GM18502 (cell line): ENCODE measurements at regions not wholly inside any gene's neighbourhood (a gene's known extent, or its start where the extent isn't known, plus 50 kb on each side); places are given as distances from the start of the nearest gene placed in this dataset.
"Not testable (repeated sequence)": the region's sequence is repeated elsewhere in the genome, so short reads cannot be mapped to it uniquely, and the experiment has no call there.

Experiments
- ATAC-seq: cut with Tn5 transposase; IDR thresholded peaks from one replicate; pipeline ENCODE4 v1.9.1; 2021; ENCODE audit warnings: mild to moderate bottlenecking; ENCODE audit not compliant: unreplicated experiment, poor library complexity

- ATAC-seq = no peak
These were observed 457.1 kb downstream of the MID1IP1 start for GRCh38 chrX:39258331-39258730.

GRCh38 chrX:39260965-39261364, 459.7 kb downstream of the MID1IP1 start:
- no peak for ATAC-seq

DNA sequence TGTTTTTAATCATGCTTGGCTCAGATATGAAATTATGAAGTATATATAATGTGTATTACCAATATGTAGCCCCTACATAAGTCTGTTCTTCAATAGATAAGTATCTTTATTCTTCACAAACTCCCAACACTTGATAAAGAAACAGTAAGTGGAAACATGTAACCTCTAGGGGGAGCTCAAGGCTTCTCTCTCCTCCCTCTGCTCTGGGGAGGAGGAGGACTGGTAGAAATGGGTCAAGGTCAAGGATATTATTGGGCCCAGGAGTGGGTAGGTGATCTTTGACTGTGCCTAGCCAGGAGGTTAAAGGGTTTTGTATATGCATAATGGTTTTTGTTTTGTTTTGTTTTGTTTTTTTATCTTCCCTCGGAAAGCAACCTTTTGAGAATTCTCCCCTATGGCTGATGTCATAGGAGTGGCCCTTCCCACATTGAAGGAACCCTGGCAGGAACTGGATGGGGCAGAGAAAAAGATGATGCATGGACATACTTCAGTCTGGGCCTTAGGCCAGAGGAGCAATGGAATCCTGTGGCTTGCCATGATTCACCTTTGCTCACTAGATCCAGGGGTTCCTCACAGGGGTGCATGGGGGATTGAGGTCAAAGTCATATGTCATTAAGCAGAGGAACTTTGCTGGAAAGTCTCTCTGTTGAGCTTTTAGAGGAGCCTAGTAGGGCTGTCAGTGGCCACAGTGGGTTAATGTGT, 460.3 kb downstream of the MID1IP1 start:
- no peak for ATAC-seq

- ATAC-seq = no peak
These were observed 461.4 kb downstream of the MID1IP1 start for GRCh38 chrX:39262641-39263040.

DNA sequence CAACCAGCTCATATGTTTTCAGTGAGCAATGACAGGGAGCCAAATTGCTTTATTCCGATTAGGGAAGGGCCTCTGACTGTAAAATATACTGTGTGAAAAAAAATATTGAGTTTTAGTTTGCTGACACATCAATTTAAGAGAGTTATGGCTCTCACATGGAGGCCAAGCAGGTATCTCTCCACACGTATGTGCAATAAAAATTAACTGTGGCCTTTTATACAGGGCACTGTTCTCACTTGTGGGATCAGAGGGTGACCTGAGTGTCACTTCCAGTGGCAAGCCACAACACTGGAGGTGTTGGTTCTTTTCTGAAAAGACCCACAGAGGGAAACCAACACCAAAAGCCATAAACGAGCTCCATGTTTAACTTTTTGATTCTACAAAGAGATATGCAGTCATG, 462.8 kb downstream of the MID1IP1 start:
- ATAC-seq = no peak

DNA sequence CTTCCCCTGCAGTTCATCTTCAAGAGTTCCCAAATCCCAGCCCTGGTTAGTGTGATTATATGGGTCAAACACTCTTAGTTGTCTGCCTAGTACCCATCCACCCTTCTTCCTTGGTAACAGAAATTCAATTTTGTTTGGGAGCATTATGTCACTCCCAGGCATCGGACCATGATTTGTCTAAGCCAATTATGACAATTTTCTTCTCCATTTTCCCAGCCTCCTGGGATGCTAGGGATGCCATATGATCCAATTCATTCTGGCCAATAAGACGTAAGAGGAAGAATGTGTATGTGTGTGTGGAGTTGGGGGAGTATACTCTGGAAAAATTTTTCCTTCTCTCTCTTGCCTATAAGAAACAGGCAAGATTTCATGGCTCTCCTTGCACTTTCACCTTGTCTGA, 465.9 kb downstream of the MID1IP1 start:
- ATAC-seq = no peak

- no peak for ATAC-seq
These were observed 466.9 kb downstream of the MID1IP1 start for GRCh38 chrX:39268207-39268606.

DNA sequence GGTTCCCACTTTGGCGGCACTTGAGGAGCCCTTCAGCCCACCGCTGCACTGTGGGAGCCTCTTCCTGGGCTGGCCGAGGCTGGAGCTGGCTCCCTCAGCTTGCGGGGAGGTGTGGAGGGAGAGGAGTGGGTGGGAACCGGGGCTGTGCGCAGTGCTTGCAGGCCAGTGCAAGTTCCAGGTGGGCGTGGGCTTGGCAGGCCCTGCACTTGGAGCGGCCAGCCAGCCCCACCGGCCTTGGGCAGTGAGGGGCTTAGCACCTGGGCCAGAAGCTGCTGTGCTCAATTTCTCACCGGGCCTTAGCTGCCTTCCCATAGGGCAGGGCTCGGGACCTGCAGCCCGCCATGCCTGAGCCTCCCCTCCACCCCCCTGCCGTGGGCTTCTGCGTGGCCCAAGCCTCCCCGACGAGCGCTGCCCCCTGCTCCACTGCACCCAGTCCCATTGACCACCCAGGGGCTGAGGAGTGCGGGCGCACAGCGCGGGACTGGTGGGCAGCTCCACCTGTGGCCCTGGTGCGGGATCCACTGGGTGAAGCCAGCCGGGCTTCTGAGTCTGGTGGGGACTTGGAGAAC, 474.3 kb downstream of the MID1IP1 start:
- no peak for ATAC-seq

DNA sequence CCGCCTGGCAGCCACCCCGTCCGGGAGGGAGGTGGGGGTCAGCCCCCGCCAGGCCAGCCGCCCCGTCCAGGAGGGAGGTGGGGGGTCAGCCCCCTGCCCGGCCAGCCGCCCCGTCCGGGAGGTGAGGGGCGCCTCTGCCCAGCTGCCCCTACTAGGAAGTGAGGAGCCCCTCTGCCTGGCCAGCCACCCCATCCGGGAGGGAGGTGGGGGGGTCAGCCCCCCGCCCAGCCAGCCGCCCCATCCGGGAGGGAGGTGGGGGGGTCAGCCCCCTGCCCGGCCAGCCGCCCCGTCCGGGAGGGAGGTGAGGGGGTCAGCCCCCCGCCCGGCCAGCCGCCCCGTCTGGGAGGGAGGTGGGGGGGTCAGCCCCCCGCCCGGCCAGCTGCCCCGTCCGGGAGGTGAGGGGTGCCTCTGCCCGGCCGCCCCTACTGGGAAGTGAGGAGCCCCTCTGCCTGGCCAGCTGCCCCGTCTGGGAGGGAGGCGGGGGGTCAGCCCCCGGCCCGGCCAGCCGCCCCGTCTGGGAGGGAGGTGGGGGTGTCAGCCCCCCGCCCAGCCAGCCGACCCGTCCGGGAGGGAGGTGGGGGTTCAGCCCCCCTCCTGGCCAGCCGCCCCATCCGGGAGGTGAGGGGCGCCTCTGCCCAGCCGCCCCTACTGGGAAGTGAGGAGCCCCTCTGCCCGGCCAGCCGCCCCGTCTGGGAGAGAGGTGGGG, 476.6 kb downstream of the MID1IP1 start:
- not testable (repeated sequence) for ATAC-seq

GRCh38 chrX:39283239-39283638, 482.0 kb downstream of the MID1IP1 start:
- no peak for ATAC-seq

- no peak for ATAC-seq
These were observed 487.3 kb downstream of the MID1IP1 start for GRCh38 chrX:39288592-39288991.

- no peak for ATAC-seq
These were observed 488.6 kb downstream of the MID1IP1 start for GRCh38 chrX:39289827-39290226.

- no peak for ATAC-seq
These were observed 491.9 kb downstream of the MID1IP1 start for GRCh38 chrX:39293203-39293602.

GRCh38 chrX:39296472-39296871, 495.2 kb downstream of the MID1IP1 start:
- ATAC-seq = no peak

DNA sequence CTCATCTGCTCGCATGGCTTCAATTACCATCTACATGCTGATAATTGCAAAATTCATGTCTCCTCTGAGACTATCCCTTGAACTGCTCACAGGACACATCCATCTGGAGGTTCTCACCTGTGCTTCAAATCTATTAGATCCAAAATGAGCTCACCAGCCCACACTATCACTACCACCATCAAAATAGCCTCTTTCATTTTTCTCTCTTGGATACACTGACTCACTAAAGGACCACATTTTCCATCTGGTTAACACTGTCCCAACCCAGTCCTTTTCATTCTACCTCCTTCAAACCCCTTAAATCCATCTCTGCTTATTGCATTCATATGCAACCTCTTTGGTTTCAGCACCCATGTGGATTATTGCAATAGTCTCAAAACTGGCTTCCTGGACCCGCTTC, 497.6 kb downstream of the MID1IP1 start:
- no peak for ATAC-seq

DNA sequence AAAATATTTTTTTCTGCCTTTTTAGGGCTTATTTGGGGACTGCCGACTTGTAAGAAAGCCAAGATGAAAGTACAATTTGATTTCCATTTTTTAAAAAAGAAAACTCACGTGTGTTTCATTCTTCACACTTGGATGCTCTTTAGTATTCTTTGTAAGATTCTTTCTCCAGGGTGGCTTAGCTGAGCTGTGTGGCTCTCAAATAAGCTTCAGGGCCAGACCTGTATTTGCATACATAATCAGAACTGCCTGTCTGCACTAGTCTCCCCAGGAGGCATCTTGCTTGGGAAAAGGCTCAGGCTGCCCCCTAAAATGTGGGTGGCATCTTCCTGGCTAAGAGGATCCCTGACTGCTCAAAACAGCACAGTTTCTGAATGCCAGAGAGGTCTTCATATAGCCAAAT, 498.4 kb downstream of the MID1IP1 start:
- ATAC-seq = no peak

- no peak for ATAC-seq
These were observed 499.8 kb downstream of the MID1IP1 start for GRCh38 chrX:39301036-39301435.

- ATAC-seq = no peak
These were observed 501.6 kb downstream of the MID1IP1 start for GRCh38 chrX:39302838-39303237.

DNA sequence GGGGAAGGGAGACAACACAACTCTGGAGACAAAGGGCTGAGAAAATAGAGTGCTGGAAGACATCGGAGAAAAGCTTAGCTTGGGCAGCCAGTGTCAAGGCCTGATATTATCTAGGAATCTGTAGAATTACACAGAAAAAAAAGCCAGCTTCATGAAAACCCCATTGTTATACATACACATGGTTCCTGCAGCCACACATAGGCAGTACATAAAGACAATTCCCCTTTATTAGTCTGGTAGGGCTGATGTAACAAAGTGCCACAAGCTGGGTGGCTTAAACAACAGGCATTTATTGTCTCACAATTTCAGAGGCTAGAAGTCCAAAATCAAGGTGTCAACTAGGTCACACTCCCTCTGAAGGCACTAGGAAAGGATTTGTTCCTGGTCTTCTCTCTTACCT, 503.5 kb downstream of the MID1IP1 start:
- ATAC-seq = no peak

DNA sequence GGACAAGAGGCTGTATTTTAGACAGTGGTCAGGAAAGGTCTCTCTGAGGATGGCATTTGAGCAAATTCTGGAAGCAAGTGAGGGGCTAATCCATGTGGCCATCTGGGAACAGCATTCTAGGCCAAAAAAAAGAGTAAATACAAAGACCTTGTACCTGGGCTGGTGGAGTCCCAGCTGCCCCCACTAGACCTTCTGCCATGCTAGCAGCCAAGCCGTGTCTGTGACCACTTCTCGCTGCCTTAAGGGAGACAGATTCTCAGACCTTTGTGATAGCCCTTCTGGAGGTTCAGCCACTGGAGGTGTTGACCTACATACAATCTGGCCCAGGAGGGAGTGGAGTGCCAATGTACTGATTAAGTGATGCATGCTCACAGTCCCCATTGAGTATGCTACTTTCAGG, 506.2 kb downstream of the MID1IP1 start:
- ATAC-seq = no peak

DNA sequence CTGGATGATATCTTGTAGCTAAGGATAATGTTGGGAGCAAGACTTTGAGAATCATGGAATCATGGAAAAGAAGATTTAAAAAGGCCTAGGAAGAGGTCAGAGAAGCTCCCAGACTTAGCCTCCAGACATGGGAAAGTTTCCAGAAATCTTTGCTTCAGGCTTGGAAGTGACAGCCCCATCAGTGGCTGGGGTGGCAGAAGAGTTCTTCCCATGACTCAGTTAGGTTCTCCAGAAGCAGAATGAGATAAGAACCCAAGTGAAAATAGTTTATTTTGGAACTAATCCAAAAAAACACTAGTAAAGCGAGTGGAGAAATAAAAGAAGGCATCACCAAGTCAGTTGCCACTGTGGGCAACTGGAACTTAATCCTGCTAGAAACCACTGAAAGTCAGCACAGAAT, 506.9 kb downstream of the MID1IP1 start:
- ATAC-seq = no peak
